ENCODE measurements at regions not wholly inside any gene's neighbourhood (a gene's known extent, or its start where the extent isn't known, plus 50 kb on each side); places are given as distances from the start of the nearest gene placed in this dataset.

GRCh38 chr3:137525471-137525870 is 238.6 kb upstream of the SOX14 start:
- H3K36me3 ChIP-seq (ENCODE audit: low read depth, missing control alignments) = no peaks in the 10 kb centered on the region
- H3K27me3 ChIP-seq = no peaks in the 10 kb centered on the region
- no peaks in the 10 kb centered on the region for H3K4me1 ChIP-seq
- no peaks in the 10 kb centered on the region for H3K9me3 ChIP-seq
- DNase-seq = no peak
- TF ChIP-seq CTCF (IDR thresholded peaks at IDR 0.05) (no peak), POLR2A (IDR thresholded peaks at IDR 0.05) (no peak)
- H3K27ac ChIP-seq = no peak overlapping the region
- no peak overlapping the region for H3K4me3 ChIP-seq
- intact Hi-C loops (cut with DNase I; ENCODE audit: low total_unique reads) = no loop called here

- intact Hi-C loops (cut with DNase I; ENCODE audit: low total_unique reads) = no loop called here
- no peak for DNase-seq
- H3K27ac ChIP-seq = no peak overlapping the region
- H3K27me3 ChIP-seq = no peaks in the 10 kb centered on the region
- no peaks in the 10 kb centered on the region for H3K36me3 ChIP-seq (ENCODE audit: low read depth, missing control alignments)
- no peak for TF ChIP-seq CTCF (IDR thresholded peaks at IDR 0.05)
- no peak for TF ChIP-seq POLR2A (IDR thresholded peaks at IDR 0.05)
- H3K4me3 ChIP-seq = no peak overlapping the region
- WGBS, 2 donors = 91% methylated on average over 3 of the region's 3 CpGs; no CpG with 5 or more reads in 1 of the 2 donors
- H3K9me3 ChIP-seq = no peaks in the 10 kb centered on the region
- H3K4me1 ChIP-seq = no peaks in the 10 kb centered on the region
Observed at GRCh38 chr3:137542049-137542448, 222.1 kb upstream of the SOX14 start.

- no peaks in the 10 kb centered on the region for H3K27me3 ChIP-seq
- H3K4me3 ChIP-seq = no peak overlapping the region
- DNase-seq = no peak
- no peaks in the 10 kb centered on the region for H3K9me3 ChIP-seq
- WGBS, 2 donors = 82 to 86% methylated on average over 2 of the region's 2 CpGs
- TF ChIP-seq POLR2A (IDR thresholded peaks at IDR 0.05) = no peak
- TF ChIP-seq CTCF (IDR thresholded peaks at IDR 0.05) = no peak
- H3K36me3 ChIP-seq (ENCODE audit: low read depth, missing control alignments) = no peaks in the 10 kb centered on the region
- H3K27ac ChIP-seq = no peak overlapping the region
- intact Hi-C loops (cut with DNase I; ENCODE audit: low total_unique reads) = no loop called here
- no peaks in the 10 kb centered on the region for H3K4me1 ChIP-seq
Observed at GRCh38 chr3:137554242-137554641, 209.9 kb upstream of the SOX14 start.

GRCh38 chr3:137568880-137569279 is 195.2 kb upstream of the SOX14 start:
- TF ChIP-seq POLR2A (IDR thresholded peaks at IDR 0.05) = no peak
- TF ChIP-seq CTCF (IDR thresholded peaks at IDR 0.05) = no peak
- Histone ChIP-seq H3K4me3 (no peak overlapping the region), H3K9me3 (no peaks in the 10 kb centered on the region), H3K27ac (no peak overlapping the region), H3K36me3 (ENCODE audit: low read depth, missing control alignments) (no peaks in the 10 kb centered on the region), H3K27me3 (no peaks in the 10 kb centered on the region), H3K4me1 (no peaks in the 10 kb centered on the region)
- intact Hi-C loops (cut with DNase I; ENCODE audit: low total_unique reads) = no loop called here
- DNase-seq = no peak

GRCh38 chr3:137572931-137573330 is 191.2 kb upstream of the SOX14 start:
- Histone ChIP-seq H3K4me1 (no peaks in the 10 kb centered on the region), H3K27me3 (no peaks in the 10 kb centered on the region), H3K27ac (no peak overlapping the region), H3K36me3 (ENCODE audit: low read depth, missing control alignments) (no peaks in the 10 kb centered on the region), H3K9me3 (no peaks in the 10 kb centered on the region), H3K4me3 (no peak overlapping the region)
- intact Hi-C loops (cut with DNase I; ENCODE audit: low total_unique reads) = no loop called here
- TF ChIP-seq POLR2A (IDR thresholded peaks at IDR 0.05) = no peak
- no peak for TF ChIP-seq CTCF (IDR thresholded peaks at IDR 0.05)
- no peak for DNase-seq
- WGBS, 2 donors = 65 to 66% methylated on average over 3 of the region's 3 CpGs
